Thyroid gland (tissue), 4 donors: ENCODE measurements at regions not wholly inside any gene's neighbourhood (a gene's known extent, or its start where the extent isn't known, plus 50 kb on each side); places are given as distances from the start of the nearest gene placed in this dataset.

Source experiments
- CTCF ChIP-seq, 6 experiments: fragments of 200-600 bp in 3 of 6; fragments of 450-650 bp in 3 of 6; sonication (generic) in 3 of 6; IDR thresholded peaks; one replicate each; pipeline ENCODE4 v1.5.1; 2016 to 2019; ENCODE audit warnings: antibody characterized with exemption in 6 of 6, mild to moderate bottlenecking in 2 of 6, inconsistent platforms in 1 of 6, moderate library complexity in 1 of 6
- POLR2A ChIP-seq, 2 donors: fragments of 450-650 bp; IDR thresholded peaks; one replicate each; pipeline ENCODE4 v1.6.1; 2017; ENCODE audit warnings: antibody characterized with exemption in 2 of 2, mild to moderate bottlenecking in 2 of 2, moderate library complexity in 1 of 2

GRCh38 chr15:35843498-35843897, 297.5 kb upstream of the DPH6 start:
- TF ChIP-seq CTCF (IDR thresholded peaks at IDR 0.05) (no peak), POLR2A (IDR thresholded peaks at IDR 0.05) (no peak)
